ENCODE measurements at regions not wholly inside any gene's neighbourhood (a gene's known extent, or its start where the extent isn't known, plus 50 kb on each side); places are given as distances from the start of the nearest gene placed in this dataset.

DNA sequence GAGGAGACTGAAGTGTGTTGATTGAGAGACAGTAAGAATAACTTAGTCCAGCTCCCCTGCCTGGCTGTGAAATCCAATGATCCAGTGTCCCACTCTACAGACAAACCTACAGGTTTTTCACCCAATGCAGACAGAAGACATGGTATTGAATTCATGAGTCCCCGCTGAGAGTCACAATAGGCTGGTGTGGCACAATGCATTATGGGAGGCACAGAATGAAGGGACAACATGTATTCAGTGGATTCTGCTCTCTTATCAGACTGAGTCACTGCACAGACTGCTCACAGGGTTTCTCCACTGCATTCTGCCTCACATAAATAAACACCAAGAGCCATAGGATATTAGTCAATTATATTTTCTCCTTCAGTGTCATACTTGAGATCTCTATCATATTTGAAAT, 55.2 kb upstream of the TOP3B start:
- no peak for DNase-seq (ENCODE audit: low spot score)

DNA sequence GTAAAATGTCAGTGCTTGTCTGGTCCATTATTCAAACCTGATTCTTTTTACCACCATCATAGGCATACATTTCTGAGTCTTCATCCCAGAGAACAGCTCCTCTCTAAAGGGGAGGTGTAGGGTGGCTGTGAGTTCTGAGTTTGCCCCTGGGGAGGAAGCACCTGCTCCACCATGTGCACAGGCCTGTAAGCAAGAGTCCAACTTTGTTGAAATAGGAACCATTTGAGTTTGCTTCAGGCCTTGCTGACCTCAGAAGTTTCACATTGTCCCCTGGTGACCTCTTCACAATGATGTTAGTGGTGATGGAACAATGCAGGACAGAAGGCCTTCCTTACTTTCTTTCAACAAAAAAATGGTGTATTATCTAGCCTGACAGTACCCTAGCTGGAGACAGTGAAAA, 54.6 kb upstream of the TOP3B start:
- no peak for DNase-seq (ENCODE audit: low spot score)

DNA sequence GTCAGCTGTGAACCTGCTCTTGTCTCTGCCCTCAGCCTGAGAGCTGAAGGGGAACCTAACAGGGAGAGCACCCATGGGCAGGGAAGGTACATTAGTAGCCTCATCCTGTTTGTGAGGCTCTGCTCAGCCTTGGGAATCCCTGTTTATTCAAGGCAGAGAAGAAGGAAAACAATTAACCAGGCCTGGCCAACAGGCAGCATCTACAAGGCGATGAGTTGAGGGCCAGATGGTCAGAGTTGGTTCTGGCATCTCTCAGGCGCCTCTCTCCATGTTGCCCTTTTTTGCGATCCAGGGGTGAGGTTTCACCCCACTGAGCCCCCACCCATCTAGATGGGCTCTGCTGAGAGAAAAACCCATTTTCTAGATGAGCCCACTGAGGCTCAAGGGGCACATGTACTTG, 54.0 kb upstream of the TOP3B start:
- DNase-seq (ENCODE audit: low spot score) = no peak

DNA sequence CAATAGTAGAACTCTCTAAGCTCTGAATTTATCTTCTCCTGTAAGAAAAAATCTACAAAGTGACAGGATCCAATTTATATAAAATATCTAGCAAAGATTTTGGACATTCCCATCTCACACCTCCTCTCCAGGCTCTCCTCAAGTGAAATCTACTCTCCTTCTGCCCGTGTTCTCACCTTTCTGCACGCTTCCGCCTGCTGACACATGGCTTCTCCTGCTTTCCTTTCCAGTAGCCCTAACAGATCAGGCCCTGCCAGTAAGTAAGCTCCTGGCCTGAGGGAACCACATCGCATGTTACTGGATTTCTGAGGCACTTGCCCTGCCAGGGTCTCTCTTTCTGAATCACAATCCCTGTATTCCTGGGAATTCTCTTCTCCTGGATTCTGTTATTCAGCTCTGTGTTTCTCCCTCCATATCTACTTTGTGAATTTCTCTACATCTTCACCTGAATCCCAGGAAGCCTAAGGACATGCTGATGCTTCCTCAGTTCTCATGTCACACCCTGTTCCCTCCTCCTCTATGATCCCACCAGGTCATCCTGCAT, 53.3 kb upstream of the TOP3B start:
- no peak for DNase-seq (ENCODE audit: low spot score)

DNA sequence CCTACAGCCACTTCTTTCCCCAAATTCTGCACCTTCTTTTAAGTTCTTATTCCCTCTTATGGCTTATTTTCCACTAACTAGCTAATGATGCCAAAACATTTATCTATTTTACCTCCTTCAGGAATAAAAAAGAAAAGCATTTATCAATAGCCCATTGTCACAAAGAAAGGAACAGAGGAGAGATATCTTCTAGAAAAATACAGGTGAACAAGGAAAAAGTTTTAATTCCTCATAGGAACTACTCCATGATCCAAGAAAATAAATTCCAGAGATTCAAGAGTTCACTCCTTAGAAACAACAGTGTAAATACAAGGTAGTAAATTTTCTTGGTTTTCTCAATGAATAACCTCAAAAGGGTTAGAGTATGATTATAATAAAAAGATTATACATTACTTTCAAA, 52.6 kb upstream of the TOP3B start:
- DNase-seq (ENCODE audit: low spot score) = no peak

DNA sequence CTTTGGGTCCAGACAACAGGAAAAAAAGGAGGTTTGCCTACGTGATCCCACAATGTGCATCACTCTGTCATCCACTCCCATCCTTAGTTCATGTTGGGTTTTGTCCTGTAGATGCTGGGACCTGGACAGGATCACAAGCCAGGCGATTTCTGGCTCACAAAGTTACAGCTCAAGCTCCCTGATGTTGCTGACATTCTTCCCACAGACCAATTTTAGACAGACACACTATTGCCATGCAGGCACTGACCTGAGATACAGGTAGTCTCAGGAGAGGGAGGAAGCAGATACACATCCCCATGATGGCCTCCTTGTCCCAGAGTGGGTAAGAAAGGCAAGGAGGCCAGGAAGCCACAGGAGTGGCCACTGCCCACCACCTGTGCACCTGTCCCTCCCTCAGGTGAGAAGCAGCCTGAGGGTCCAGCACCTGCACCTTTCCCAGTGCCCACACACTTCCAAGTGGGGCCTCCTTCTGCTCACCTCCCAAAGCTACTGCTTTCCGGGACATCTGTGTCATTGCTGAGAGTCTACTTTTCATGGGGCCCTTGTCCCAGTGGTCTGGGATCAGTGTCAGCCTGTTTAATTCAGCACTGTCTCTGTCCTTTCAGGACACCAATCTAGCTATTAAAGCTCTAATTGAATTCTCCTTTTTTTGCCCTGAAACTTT, 52.0 kb upstream of the TOP3B start:
- DNase-seq (ENCODE audit: low spot score) = no peak

DNA sequence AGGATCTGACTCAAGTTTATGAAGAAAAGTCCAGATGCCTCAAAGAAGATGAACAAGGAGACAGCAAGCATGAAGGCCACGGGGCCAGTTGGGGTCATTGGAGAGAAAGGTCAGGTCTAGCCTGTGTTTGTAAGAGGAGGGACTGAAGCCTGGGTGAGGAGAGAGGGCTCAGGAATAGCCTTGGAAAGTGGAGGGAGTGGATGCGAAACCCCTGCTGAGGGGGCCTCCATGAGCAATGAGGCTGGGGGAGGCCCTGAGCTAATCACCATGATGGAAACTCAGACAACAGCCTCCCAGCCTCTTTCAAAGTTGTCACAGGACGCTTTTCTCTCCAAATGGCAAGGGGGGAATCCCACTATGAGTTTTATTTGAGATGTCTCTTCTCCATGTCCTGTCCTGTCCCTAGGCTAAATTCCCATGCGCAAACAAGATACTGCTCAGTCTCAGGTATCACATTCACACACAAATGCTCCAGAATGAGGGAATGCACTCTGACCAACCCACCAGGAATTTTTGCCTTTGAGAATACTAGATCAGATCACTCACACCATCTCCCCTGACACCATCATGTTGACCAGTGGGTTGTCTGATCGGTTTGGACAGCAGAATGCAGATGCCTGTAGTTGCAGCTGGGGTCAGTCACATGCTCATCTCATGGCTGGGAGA, 51.3 kb upstream of the TOP3B start:
- no peak for DNase-seq (ENCODE audit: low spot score)

DNA sequence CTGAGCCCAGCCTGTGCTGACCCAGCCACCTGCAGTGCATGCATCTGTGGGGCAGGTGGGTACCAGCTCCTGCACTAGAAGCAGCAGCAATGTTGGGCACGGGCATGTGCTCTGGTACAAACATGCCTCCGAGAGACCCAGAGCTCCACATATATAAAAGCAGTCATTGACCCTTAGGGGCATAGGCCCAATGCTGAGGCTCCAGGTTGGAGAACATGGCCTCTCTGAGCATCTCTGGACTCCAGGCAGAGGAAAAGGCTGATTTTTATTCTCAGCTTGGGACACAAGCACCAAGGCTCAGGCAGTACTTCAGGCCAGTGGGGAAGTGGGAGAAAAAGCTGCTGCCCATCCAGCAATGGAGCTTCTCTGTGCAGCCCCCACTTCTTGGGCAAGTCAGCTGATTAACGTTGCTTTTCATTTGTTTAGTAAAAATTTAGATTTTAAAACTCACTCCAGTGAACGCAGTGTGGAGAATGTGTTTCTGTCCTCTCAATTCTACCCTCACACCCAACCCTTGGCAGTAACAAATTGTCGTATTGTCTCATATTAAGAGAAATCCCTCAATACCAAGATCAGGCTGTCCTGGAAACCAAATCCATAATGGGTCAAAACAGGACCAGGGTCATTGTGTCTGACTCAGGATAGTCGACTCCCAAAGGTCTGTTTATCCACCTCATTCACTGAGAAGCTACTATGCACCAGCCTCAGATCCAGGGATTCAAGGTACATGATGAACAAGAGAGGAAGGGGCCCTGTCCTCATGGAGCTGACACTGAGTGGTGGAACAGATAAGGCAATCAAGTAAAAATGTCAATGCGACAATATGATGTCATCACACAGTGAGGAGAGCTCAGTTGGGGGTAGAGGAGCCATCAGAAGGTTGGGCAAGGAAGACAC, 50.6 kb upstream of the TOP3B start:
- no peak for DNase-seq (ENCODE audit: low spot score)

DNA sequence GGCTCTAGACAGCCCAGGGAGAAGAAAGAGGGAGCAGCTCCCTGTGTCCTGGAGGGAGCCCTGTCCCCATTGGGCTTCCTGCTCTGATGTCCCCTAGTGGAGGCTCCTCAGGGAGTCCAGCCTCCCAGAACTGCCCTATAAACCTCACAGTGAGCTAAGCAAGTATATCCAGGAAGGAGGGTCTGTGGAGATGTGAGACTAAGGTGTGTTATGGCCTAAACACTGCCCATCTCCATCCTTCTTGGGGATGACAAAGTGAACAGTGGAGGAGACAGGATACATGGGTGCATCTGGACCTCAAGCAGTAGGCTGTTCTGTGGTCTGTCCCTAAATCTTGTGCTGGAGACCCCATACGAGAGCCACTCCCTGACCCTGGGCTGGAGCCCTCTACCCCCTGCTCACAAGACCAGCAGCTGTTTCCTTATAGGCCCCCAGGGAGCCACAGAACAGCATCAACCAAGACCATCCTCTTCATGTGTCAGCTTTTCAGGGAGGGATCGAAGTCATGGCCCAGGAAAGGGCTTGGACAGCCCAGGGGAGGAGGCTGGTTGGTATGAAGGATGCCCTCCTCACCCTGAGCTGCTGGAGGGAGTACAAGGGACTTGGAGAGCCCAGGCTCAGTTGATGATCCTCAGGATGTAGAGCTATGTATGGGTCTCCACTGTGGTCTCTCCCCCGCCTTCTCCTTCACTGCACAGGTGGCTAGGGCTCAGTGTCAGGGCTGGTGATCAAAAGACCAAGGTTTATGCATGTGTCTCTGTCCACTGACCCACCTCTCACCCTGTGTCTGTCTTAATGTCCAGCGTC, 49.7 kb upstream of the TOP3B start:
- DNase-seq (ENCODE audit: low spot score) = no peak

Measured in CD4-positive, alpha-beta T cell treated with Interleukin-6 at 100 ng/mL for 8 hours (primary cell).